GM21825 (cell line): ENCODE measurements at regions not wholly inside any gene's neighbourhood (a gene's known extent, or its start where the extent isn't known, plus 50 kb on each side); places are given as distances from the start of the nearest gene placed in this dataset.
"Not testable (repeated sequence)": the region's sequence is repeated elsewhere in the genome, so short reads cannot be mapped to it uniquely, and the experiment has no call there.

ENCODE experiments used
- ATAC-seq: cut with Tn5 transposase; IDR thresholded peaks from one replicate; pipeline ENCODE4 v1.9.1; 2021; ENCODE audit warnings: mild to moderate bottlenecking, moderate library complexity; ENCODE audit not compliant: unreplicated experiment

- no peak for ATAC-seq
Measured at GRCh38 chr12:75631831-75632230, 120.4 kb upstream of the KRR1 start.

GRCh38 chr12:75630091-75630490, 118.7 kb upstream of the KRR1 start:
- ATAC-seq = no peak

GRCh38 chr12:75628916-75629315, 117.5 kb upstream of the KRR1 start:
- ATAC-seq = no peak

- ATAC-seq = no peak
Measured at GRCh38 chr12:75628511-75628910, 117.1 kb upstream of the KRR1 start.

GRCh38 chr12:75623631-75624154, 112.3 kb upstream of the KRR1 start:
- ATAC-seq = no peak

GRCh38 chr12:75622492-75622891, 111.1 kb upstream of the KRR1 start:
- no peak for ATAC-seq

- not testable (repeated sequence) for ATAC-seq
Measured at GRCh38 chr12:75614396-75614795, 103.0 kb upstream of the KRR1 start.

GRCh38 chr12:75613981-75614380, 102.6 kb upstream of the KRR1 start:
- ATAC-seq = no peak

- ATAC-seq = no peak
Measured at GRCh38 chr12:75611041-75611440, 99.6 kb upstream of the KRR1 start.

- no peak for ATAC-seq
Measured at GRCh38 chr12:75606956-75607355, 95.5 kb upstream of the KRR1 start.

GRCh38 chr12:75606151-75606550, 94.7 kb upstream of the KRR1 start:
- ATAC-seq = no peak

- ATAC-seq = no peak
Measured at GRCh38 chr12:75603475-75603874, 92.1 kb upstream of the KRR1 start.

GRCh38 chr12:75602106-75602505, 90.7 kb upstream of the KRR1 start:
- ATAC-seq = no peak

- no peak for ATAC-seq
Measured at GRCh38 chr12:75600146-75600545, 88.7 kb upstream of the KRR1 start.

GRCh38 chr12:75599061-75599460, 87.7 kb upstream of the KRR1 start:
- no peak for ATAC-seq

- no peak for ATAC-seq
Measured at GRCh38 chr12:75596406-75596805, 85.0 kb upstream of the KRR1 start.

- no peak for ATAC-seq
Measured at GRCh38 chr12:75592638-75593335, 81.4 kb upstream of the KRR1 start.

- ATAC-seq = no peak
Measured at GRCh38 chr12:75592086-75592485, 80.7 kb upstream of the KRR1 start.

GRCh38 chr12:75591628-75592027, 80.2 kb upstream of the KRR1 start:
- ATAC-seq = no peak

GRCh38 chr12:75589801-75590200, 78.4 kb upstream of the KRR1 start:
- no peak for ATAC-seq

- no peak for ATAC-seq
Measured at GRCh38 chr12:75587340-75588106, 76.1 kb upstream of the KRR1 start.

- no peak for ATAC-seq
Measured at GRCh38 chr12:75585330-75585729, 73.9 kb upstream of the KRR1 start.
